Heart left ventricle (tissue), 16 donors: ENCODE measurements at regions not wholly inside any gene's neighbourhood (a gene's known extent, or its start where the extent isn't known, plus 50 kb on each side); places are given as distances from the start of the nearest gene placed in this dataset.
A peak's percentile ranks its signal among the peaks of the same experiment; 100 is the strongest.

Experiments
- ATAC-seq, 4 donors: fragments of 200-7000 bp; cut with Tn5 transposase; one replicate each; pipeline ENCODE4 v1.9.1; 2020 to 2022; ENCODE audit warnings: moderate library complexity in 4 of 4, mild to moderate bottlenecking in 3 of 4, moderate number of reproducible peaks in 1 of 4
- DNase-seq, 5 donors: peaks; one replicate each; pipeline ENCODE4 v3.0.0-alpha.2; 2020
- H3K27ac ChIP-seq, 12 donors: fragments of 200-600 bp; sonication (generic) in 4 of 12; one replicate each; pipeline versions ENCODE4 v1.5.0 to v1.8.0; 2016 to 2022; ENCODE audit warnings: mild to moderate bottlenecking in 2 of 12
- H3K27me3 ChIP-seq, 9 donors: fragments of 200-600 bp; sonication (generic) in 2 of 9; one replicate each; pipeline versions ENCODE4 v1.5.1 to v1.8.0; 2016 to 2022; ENCODE audit warnings: mild to moderate bottlenecking in 3 of 9
- H3K36me3 ChIP-seq, 9 donors: fragments of 200-600 bp; sonication (generic) in 2 of 9; one replicate each; pipeline versions ENCODE4 v1.5.0 to v1.8.0; 2018 to 2022; ENCODE audit warnings: mild to moderate bottlenecking in 2 of 9
- H3K4me1 ChIP-seq, 12 donors: fragments of 200-600 bp; sonication (generic) in 4 of 12; one replicate each; pipeline versions ENCODE4 v1.5.0 to v1.8.0; 2016 to 2022; ENCODE audit warnings: mild to moderate bottlenecking in 3 of 12
- H3K4me3 ChIP-seq, 12 donors: fragments of 200-600 bp; sonication (generic) in 4 of 12; one replicate each; pipeline versions ENCODE4 v1.5.0 to v1.8.0; 2017 to 2022; ENCODE audit warnings: mild to moderate bottlenecking in 9 of 12, moderate library complexity in 4 of 12
- H3K9me3 ChIP-seq, 12 donors: fragments of 200-600 bp; sonication (generic) in 4 of 12; one replicate each; pipeline versions ENCODE4 v1.5.0 to v1.8.0; 2016 to 2022; ENCODE audit warnings: mild to moderate bottlenecking in 1 of 12
- POLR2A ChIP-seq, 2 donors: fragments of 450-650 bp; IDR thresholded peaks; one replicate each; pipeline ENCODE4 v1.6.1; 2017; ENCODE audit warnings: antibody characterized with exemption in 2 of 2, mild to moderate bottlenecking in 2 of 2, moderate library complexity in 2 of 2
- WGBS, 4 donors: extraction: QIAGEN DNeasy Blood & Tissue Kit in 2 of 4; methylation state at CpG; one replicate each; pipeline versions ENCODE4 v1.1.5 to v1.1.7; 2013 to 2018; 5-methylcytosine and 5-hydroxymethylcytosine counted together
- intact Hi-C, 10 donors: fragments of 100-400 bp; cut with DNase I; formaldehyde crosslinking; loops; one replicate each; pipeline versions ENCODE4 v1.11.1 to v1.14.2; 2022
- TF ChIP-seq, protein P1 (sequence below), 12 donors: fragments of 200-600 bp; sonication (generic) in 4 of 12; IDR thresholded peaks; one replicate each; pipeline versions ENCODE4 v1.5.0 to v1.8.0; 2018 to 2022; ENCODE audit warnings: antibody characterized with exemption in 12 of 12, mild to moderate bottlenecking in 5 of 12
- donor health status: ischemic (EF 13 %, LVEDD 7.1; RV severe dilation, severe dysfunction).
- donor health status: healthy with polysubstance abuse.
- donor health status: DM: no; HTN: yes; CAD: no.
- donor health status: DM: no; HTN: no; CAD: no.
- donor health status: ischemic (EF 25% LVEDD 6.9; RV normal size, moderate dysfunction).
- donor health status: ischemic (EF 25% LVEDD 5.7; RV mildly dilated, moderate dysfunction).
- donor health status: healthy.
- donor health status: DM: yes; HTN: yes; CAD: no.
- donor health status: ischemic (EF 35%, LVEDD 5.7; RV mildly dilated, moderate dysfunction).
- donor health status: nonischemic (EF 11% LVEDD 7.7; RV severe dilation, severe dysfunction).
- donor health status: DM: yes; HTN: yes; CAD: no.
- donor health status: PGD.
- donor health status: ischemic (EF 29% LVEDD 5.4; RV normal size, mild dysfunction).
- donor health status: nonischemic (EF 23%, LVEDD 6.1; RV moderate dilation, normal function).

DNA sequence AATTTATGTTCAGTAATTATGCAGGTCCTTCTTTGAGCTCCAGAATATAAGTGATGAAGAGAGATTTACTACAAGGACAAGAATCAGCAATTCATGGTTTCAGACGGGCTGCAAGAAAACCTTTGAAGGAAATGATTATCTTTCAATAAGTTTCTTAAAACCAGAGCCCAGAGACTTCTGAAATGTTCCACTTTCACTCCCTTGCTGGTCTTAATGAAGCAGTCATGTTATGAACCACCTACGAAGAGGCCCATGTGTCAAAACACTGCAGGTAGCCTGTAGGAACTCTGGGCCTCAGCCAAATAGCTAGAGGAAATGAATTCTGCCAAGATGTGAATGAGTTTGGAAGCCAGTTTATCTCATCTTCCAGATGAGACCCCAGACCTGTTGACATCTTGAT, 505.9 kb upstream of the MEF2C start:
- Histone ChIP-seq H3K27ac (no peak overlapping the region), H3K4me1 (no peaks in the 10 kb centered on the region), H3K36me3 (no peaks in the 10 kb centered on the region), H3K27me3 (no peaks in the 10 kb centered on the region), H3K9me3 (no peaks in the 10 kb centered on the region), H3K4me3 (no peak overlapping the region)
- WGBS, 4 donors: 63 to 70% (median 65%) methylated on average over 2 of the region's 2 CpGs
- ATAC-seq: no peak
- intact Hi-C loops: no loop called here
- no peak for DNase-seq
- TF ChIP-seq POLR2A (IDR thresholded peaks at IDR 0.05): no peak
- TF ChIP-seq, protein P1, sequence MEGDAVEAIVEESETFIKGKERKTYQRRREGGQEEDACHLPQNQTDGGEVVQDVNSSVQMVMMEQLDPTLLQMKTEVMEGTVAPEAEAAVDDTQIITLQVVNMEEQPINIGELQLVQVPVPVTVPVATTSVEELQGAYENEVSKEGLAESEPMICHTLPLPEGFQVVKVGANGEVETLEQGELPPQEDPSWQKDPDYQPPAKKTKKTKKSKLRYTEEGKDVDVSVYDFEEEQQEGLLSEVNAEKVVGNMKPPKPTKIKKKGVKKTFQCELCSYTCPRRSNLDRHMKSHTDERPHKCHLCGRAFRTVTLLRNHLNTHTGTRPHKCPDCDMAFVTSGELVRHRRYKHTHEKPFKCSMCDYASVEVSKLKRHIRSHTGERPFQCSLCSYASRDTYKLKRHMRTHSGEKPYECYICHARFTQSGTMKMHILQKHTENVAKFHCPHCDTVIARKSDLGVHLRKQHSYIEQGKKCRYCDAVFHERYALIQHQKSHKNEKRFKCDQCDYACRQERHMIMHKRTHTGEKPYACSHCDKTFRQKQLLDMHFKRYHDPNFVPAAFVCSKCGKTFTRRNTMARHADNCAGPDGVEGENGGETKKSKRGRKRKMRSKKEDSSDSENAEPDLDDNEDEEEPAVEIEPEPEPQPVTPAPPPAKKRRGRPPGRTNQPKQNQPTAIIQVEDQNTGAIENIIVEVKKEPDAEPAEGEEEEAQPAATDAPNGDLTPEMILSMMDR (IDR thresholded peaks at IDR 0.05): no peak

- intact Hi-C loops: no loop called here
- 82 to 87% (median 85%) methylated on average over 5 of the region's 5 CpGs for WGBS, 4 donors
These were observed 501.4 kb upstream of the MEF2C start for GRCh38 chr5:89384391-89384790.

DNA sequence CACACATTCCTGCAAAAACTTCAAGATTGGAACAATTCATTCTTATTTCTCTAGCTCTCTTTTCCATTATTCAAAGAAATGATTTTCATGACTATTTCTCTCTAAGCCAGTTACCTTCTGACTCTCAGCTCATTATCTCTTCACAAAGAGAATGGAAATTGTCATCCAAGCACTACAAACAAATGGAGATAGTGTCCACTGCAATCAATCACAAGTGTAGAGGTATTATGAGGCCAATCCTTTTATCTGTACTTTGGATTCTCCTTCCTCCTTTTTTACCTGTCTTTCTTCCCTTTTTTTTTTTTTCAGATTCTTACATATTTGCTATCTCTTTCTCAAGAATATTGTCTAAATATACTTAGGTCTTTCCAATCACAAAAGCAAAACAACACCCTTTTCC, 497.7 kb upstream of the MEF2C start:
- intact Hi-C loops: no loop called here
- DNase-seq (no peak), ATAC-seq (no peak)
- H3K36me3 ChIP-seq: no peaks in the 10 kb centered on the region
- H3K27me3 ChIP-seq: no peaks in the 10 kb centered on the region
- H3K9me3 ChIP-seq: no peaks in the 10 kb centered on the region
- H3K4me1 ChIP-seq: no peaks in the 10 kb centered on the region
- H3K4me3 ChIP-seq: no peak overlapping the region
- no peak overlapping the region for H3K27ac ChIP-seq
- TF ChIP-seq POLR2A (IDR thresholded peaks at IDR 0.05): no peak
- TF ChIP-seq, protein P1 (IDR thresholded peaks at IDR 0.05): no peak

More at GRCh38 chr5:89384391-89384790, 501.4 kb upstream of the MEF2C start:
- DNase-seq (no peak), ATAC-seq (no peak)
- no peaks in the 10 kb centered on the region for H3K9me3 ChIP-seq
- no peaks in the 10 kb centered on the region for H3K4me1 ChIP-seq
- no peaks in the 10 kb centered on the region for H3K27me3 ChIP-seq
- TF ChIP-seq, protein P1 (IDR thresholded peaks at IDR 0.05): no peak
- TF ChIP-seq POLR2A (IDR thresholded peaks at IDR 0.05): no peak
- H3K27ac ChIP-seq: peak overlapping the region in 4 of 12 donors; percentile 0 to 39 (median 12)
- H3K4me3 ChIP-seq: no peak overlapping the region
- no peaks in the 10 kb centered on the region for H3K36me3 ChIP-seq

GRCh38 chr5:89377767-89378455, 494.9 kb upstream of the MEF2C start:
- H3K36me3 ChIP-seq: no peaks in the 10 kb centered on the region
- intact Hi-C loops: no loop called here

More at GRCh38 chr5:89377767-89378455, 494.9 kb upstream of the MEF2C start:
- Histone ChIP-seq H3K9me3 (no peaks in the 10 kb centered on the region), H3K27me3 (no peaks in the 10 kb centered on the region), H3K27ac (no peak overlapping the region), H3K4me1 (no peaks in the 10 kb centered on the region), H3K4me3 (no peak overlapping the region)
- no peak for TF ChIP-seq POLR2A (IDR thresholded peaks at IDR 0.05)
- TF ChIP-seq, protein P1 (IDR thresholded peaks at IDR 0.05): no peak
- ATAC-seq (no peak), DNase-seq (no peak)
- WGBS, 4 donors: 80 to 84% (median 83%) methylated on average over 13 of the region's 13 CpGs
